SK-N-SH (cell line): ENCODE measurements at regions not wholly inside any gene's neighbourhood (a gene's known extent, or its start where the extent isn't known, plus 50 kb on each side); places are given as distances from the start of the nearest gene placed in this dataset.

ENCODE experiments used
- CTCF ChIA-PET: fragments of 300-600, 350-600 bp; formaldehyde crosslinking; extraction: SDS; loops from one replicate; lab custom pipeline; 2021; lab: Yijun Ruan, JAX
- POLR2A ChIA-PET: fragments of 350-600 bp; sonication (Branson Sonifier 250); formaldehyde crosslinking; extraction: SDS; loops from one replicate; lab custom pipeline; 2020; ENCODE audit warnings: antibody characterized with exemption, inconsistent platforms; lab: Yijun Ruan, JAX
- DNase-seq: peaks from one replicate; pipeline ENCODE4 v3.0.0; 2012
- H2AFZ ChIP-seq: fragments of 200-600 bp; sonication (generic); 2 replicates; pipeline ENCODE4 v1.8.1; 2016; ENCODE audit warnings: antibody characterized with exemption, mild to moderate bottlenecking, low read depth
- H3F3A ChIP-seq: fragments of 200-600 bp; sonication (generic); replicated peaks from 2 replicates; pipeline ENCODE3; 2016; ENCODE audit warnings: antibody characterized with exemption, mild to moderate bottlenecking; ENCODE audit not compliant: insufficient read depth
- H3K27ac ChIP-seq, 2 experiments: fragments of 200-500 bp in 1 of 2; fragments of 200-600 bp in 1 of 2; sonication (Bioruptor generic) in 1 of 2; sonication (generic), shearing (Covaris generic) in 1 of 2; 2 replicates each; pipeline versions ENCODE4 v1.5.1 to v1.6.1; 2014 to 2016; ENCODE audit warnings: low read depth in 2 of 2, inconsistent platforms in 1 of 2, low read length in 1 of 2, mild to moderate bottlenecking in 1 of 2, mixed read lengths in 1 of 2
- H3K27me3 ChIP-seq: fragments of 200-600 bp; sonication (generic), shearing (Covaris generic); 2 replicates; pipeline ENCODE4 v1.6.1; 2016; ENCODE audit warnings: mixed run types; ENCODE audit not compliant: insufficient read depth
- H3K36me3 ChIP-seq, 2 experiments: fragments of 200-500 bp in 1 of 2; fragments of 200-600 bp in 1 of 2; sonication (Bioruptor generic) in 1 of 2; sonication (generic) in 1 of 2; replicated peaks in 1 of 2; 2 replicates each; pipeline versions ENCODE3 to v1.5.1; 2014 to 2016; ENCODE audit warnings: low read length in 1 of 2, mild to moderate bottlenecking in 1 of 2; ENCODE audit not compliant: insufficient read depth in 2 of 2, control insufficient read depth in 1 of 2
- H3K4me1 ChIP-seq, 2 experiments: fragments of 200-500 bp in 1 of 2; fragments of 200-600 bp in 1 of 2; sonication (Bioruptor generic) in 1 of 2; sonication (generic), shearing (Covaris generic) in 1 of 2; 2 replicates each; pipeline versions ENCODE4 v1.5.1 to v1.6.1; 2014 to 2016; ENCODE audit warnings: low read depth in 1 of 2, low read length in 1 of 2, mixed run types in 1 of 2; ENCODE audit not compliant: insufficient read depth in 2 of 2, control insufficient read depth in 1 of 2
- H3K4me2 ChIP-seq: fragments of 200-600 bp; sonication (generic), shearing (Covaris generic); 2 replicates; pipeline ENCODE4 v1.6.1; 2017; ENCODE audit warnings: mixed run types
- H3K4me3 ChIP-seq, 2 experiments: fragments of 200-500 bp in 1 of 2; fragments of 200-600 bp in 1 of 2; sonication (Bioruptor generic) in 1 of 2; sonication (generic), shearing (Covaris generic) in 1 of 2; 2 replicates each; pipeline versions ENCODE4 v1.5.1 to v1.8.1; 2014 to 2016; ENCODE audit warnings: low read depth in 2 of 2, inconsistent platforms in 1 of 2, low read length in 1 of 2, mild to moderate bottlenecking in 1 of 2, mixed read lengths in 1 of 2, moderate library complexity in 1 of 2
- H3K79me2 ChIP-seq: fragments of 200-600 bp; sonication (generic); 2 replicates; pipeline ENCODE4 v1.8.1; 2017; ENCODE audit warnings: mild to moderate bottlenecking; ENCODE audit not compliant: insufficient read depth
- H3K9ac ChIP-seq: fragments of 200-600 bp; sonication (generic); 2 replicates; pipeline ENCODE4 v1.6.1; 2017; ENCODE audit warnings: mixed run types
- H3K9me2 ChIP-seq: fragments of 200-600 bp; sonication (generic); 2 replicates; pipeline ENCODE4 v1.6.1; 2017; ENCODE audit warnings: mixed run types
- H3K9me3 ChIP-seq: fragments of 200-600 bp; sonication (generic); 2 replicates; pipeline ENCODE4 v1.6.1; 2017; ENCODE audit warnings: mixed run types, mild to moderate bottlenecking, moderate library complexity
- H4K20me1 ChIP-seq: fragments of 200-600 bp; sonication (generic); 2 replicates; pipeline ENCODE4 v1.6.1; 2017; ENCODE audit warnings: mild to moderate bottlenecking, mixed run types; ENCODE audit not compliant: insufficient read depth
- CTCF ChIP-seq: fragments of 200-600 bp; sonication (generic); IDR thresholded peaks from 2 replicates; pipeline ENCODE4 v1.6.1; 2017; ENCODE audit warnings: antibody characterized with exemption, mild to moderate bottlenecking, moderate library complexity
- EP300 ChIP-seq, 2 experiments: IDR thresholded peaks; 2 replicates each; pipeline versions ENCODE4 v1.4.0 to v1.6.1; 2012; ENCODE audit warnings: borderline replicate concordance in 1 of 2, low read depth in 1 of 2, low read length in 1 of 2
- FOSL2 ChIP-seq: IDR thresholded peaks from 2 replicates; pipeline ENCODE4 v1.4.0; 2012; ENCODE audit warnings: low read depth, mild to moderate bottlenecking, moderate library complexity, borderline replicate concordance
- JUND ChIP-seq: IDR thresholded peaks from 2 replicates; pipeline ENCODE4 v1.4.0; 2012
- MEF2A ChIP-seq: IDR thresholded peaks from 2 replicates; pipeline ENCODE4 v1.4.0; 2012; ENCODE audit warnings: low read depth, borderline replicate concordance
- PBX3 ChIP-seq: IDR thresholded peaks from 2 replicates; pipeline ENCODE4; 2012
- POLR2AphosphoS5 ChIP-seq: IDR thresholded peaks from 2 replicates; pipeline ENCODE4 v1.6.1; 2012; ENCODE audit warnings: low read depth, low read length
- RAD21 ChIP-seq: IDR thresholded peaks from 2 replicates; pipeline ENCODE4 v1.6.1; 2012; ENCODE audit warnings: mild to moderate bottlenecking, low read length
- RCOR1 ChIP-seq: fragments of 150-350 bp; IDR thresholded peaks from 2 replicates; pipeline ENCODE4 v1.6.1; 2017; ENCODE audit warnings: antibody characterized with exemption, low read length
- SIN3A ChIP-seq: IDR thresholded peaks from 2 replicates; pipeline ENCODE4 v1.6.1; 2012; ENCODE audit warnings: low read depth, mild to moderate bottlenecking, low read length, moderate library complexity, borderline replicate concordance
- SMC3 ChIP-seq: IDR thresholded peaks from 2 replicates; pipeline ENCODE4 v1.6.1; 2012; ENCODE audit warnings: low read depth, low read length, improper control_type of control experiment
- TAF1 ChIP-seq: IDR thresholded peaks from 2 replicates; pipeline ENCODE4 v1.6.1; 2012; ENCODE audit warnings: low read depth, mild to moderate bottlenecking, low read length, moderate library complexity, borderline replicate concordance
- TEAD4 ChIP-seq: IDR thresholded peaks from 2 replicates; pipeline ENCODE4 v1.4.0; 2012; ENCODE audit warnings: mild to moderate bottlenecking, borderline replicate concordance; ENCODE audit not compliant: insufficient read depth
- YY1 ChIP-seq: IDR thresholded peaks from 2 replicates; pipeline ENCODE4 v1.4.0; 2012; ENCODE audit warnings: low read depth, mild to moderate bottlenecking
- TF ChIP-seq, protein P1 (sequence below): IDR thresholded peaks from 2 replicates; pipeline ENCODE4 v1.4.0; 2012; ENCODE audit warnings: low read depth, borderline replicate concordance
- TF ChIP-seq, protein P2 (sequence below): IDR thresholded peaks from 2 replicates; pipeline ENCODE4 v1.6.1; 2012; ENCODE audit warnings: mild to moderate bottlenecking, low read depth, low read length, moderate library complexity

- POLR2A ChIA-PET, result no interaction called here
- H3K4me1 ChIP-seq, result peaks cover 0 to 11% of the 10 kb centered on the region in 2 experiments; a peak in 1 of 4 replicates
These were observed 308.9 kb upstream of the NT5C1B start for GRCh38 chr2:18898271-18898670.

More at GRCh38 chr2:18898271-18898670, 308.9 kb upstream of the NT5C1B start:
- TF ChIP-seq SMC3, result no peak
- no peak for TF ChIP-seq TEAD4
- TF ChIP-seq RCOR1, result no peak
- no peak for TF ChIP-seq POLR2AphosphoS5
- TF ChIP-seq, protein P1, sequence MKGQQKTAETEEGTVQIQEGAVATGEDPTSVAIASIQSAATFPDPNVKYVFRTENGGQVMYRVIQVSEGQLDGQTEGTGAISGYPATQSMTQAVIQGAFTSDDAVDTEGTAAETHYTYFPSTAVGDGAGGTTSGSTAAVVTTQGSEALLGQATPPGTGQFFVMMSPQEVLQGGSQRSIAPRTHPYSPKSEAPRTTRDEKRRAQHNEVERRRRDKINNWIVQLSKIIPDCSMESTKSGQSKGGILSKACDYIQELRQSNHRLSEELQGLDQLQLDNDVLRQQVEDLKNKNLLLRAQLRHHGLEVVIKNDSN, result no peak
- no peak for TF ChIP-seq FOSL2
- TF ChIP-seq YY1, result no peak
- TF ChIP-seq PBX3, result no peak
- TF ChIP-seq EP300 (IDR thresholded peaks at IDR 0.05; ENCODE audit: borderline replicate concordance in 1 of 2, low read depth in 1 of 2, low read length in 1 of 2), result no peak
- no peak for TF ChIP-seq RAD21
- TF ChIP-seq MEF2A, result no peak
- TF ChIP-seq CTCF, result no peak
- no peak for TF ChIP-seq JUND
- TF ChIP-seq SIN3A, result no peak
- no peak for TF ChIP-seq TAF1
- TF ChIP-seq, protein P2, sequence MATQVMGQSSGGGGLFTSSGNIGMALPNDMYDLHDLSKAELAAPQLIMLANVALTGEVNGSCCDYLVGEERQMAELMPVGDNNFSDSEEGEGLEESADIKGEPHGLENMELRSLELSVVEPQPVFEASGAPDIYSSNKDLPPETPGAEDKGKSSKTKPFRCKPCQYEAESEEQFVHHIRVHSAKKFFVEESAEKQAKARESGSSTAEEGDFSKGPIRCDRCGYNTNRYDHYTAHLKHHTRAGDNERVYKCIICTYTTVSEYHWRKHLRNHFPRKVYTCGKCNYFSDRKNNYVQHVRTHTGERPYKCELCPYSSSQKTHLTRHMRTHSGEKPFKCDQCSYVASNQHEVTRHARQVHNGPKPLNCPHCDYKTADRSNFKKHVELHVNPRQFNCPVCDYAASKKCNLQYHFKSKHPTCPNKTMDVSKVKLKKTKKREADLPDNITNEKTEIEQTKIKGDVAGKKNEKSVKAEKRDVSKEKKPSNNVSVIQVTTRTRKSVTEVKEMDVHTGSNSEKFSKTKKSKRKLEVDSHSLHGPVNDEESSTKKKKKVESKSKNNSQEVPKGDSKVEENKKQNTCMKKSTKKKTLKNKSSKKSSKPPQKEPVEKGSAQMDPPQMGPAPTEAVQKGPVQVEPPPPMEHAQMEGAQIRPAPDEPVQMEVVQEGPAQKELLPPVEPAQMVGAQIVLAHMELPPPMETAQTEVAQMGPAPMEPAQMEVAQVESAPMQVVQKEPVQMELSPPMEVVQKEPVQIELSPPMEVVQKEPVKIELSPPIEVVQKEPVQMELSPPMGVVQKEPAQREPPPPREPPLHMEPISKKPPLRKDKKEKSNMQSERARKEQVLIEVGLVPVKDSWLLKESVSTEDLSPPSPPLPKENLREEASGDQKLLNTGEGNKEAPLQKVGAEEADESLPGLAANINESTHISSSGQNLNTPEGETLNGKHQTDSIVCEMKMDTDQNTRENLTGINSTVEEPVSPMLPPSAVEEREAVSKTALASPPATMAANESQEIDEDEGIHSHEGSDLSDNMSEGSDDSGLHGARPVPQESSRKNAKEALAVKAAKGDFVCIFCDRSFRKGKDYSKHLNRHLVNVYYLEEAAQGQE, result no peak
- H4K20me1 ChIP-seq, result no peaks in the 10 kb centered on the region
- CTCF ChIA-PET, result no interaction called here
- no peak overlapping the region for H3K4me2 ChIP-seq
- H3K27me3 ChIP-seq, result no peaks in the 10 kb centered on the region
- no peak overlapping the region for H3K27ac ChIP-seq
- H2AFZ ChIP-seq, result no peak overlapping the region
- H3K9ac ChIP-seq, result no peak overlapping the region
- H3K9me3 ChIP-seq, result no peaks in the 10 kb centered on the region
- no peaks in the 10 kb centered on the region for H3K9me2 ChIP-seq
- no peak for DNase-seq
- no peaks in the 10 kb centered on the region for H3F3A ChIP-seq
- H3K79me2 ChIP-seq, result no peaks in the 10 kb centered on the region
- H3K4me3 ChIP-seq, result no peak overlapping the region
- no peaks in the 10 kb centered on the region for H3K36me3 ChIP-seq
